T-cell (primary cell): ENCODE measurements at regions not wholly inside any gene's neighbourhood (a gene's known extent, or its start where the extent isn't known, plus 50 kb on each side); places are given as distances from the start of the nearest gene placed in this dataset.

Source experiments
- ATAC-seq, 4 experiments: fragments of 200-7000 bp in 3 of 4; fragments of 150-1000 bp in 1 of 4; cut with Tn5 transposase; replicated peaks in 1 of 4; 1 replicate in 3 of 4; 2 replicates in 1 of 4; pipeline ENCODE4 v1.10.0; 2021; ENCODE audit warnings: moderate library complexity in 3 of 4, mild to moderate bottlenecking in 2 of 4, moderate number of reproducible peaks in 1 of 4
- CTCF ChIA-PET, 2 donors: fragments of 300-600 bp; sonication (Branson Sonifier 250); formaldehyde crosslinking; loops; one replicate each; lab custom pipeline; 2022; ENCODE audit warnings: antibody characterized with exemption in 2 of 2; lab: Charles Lee
- POLR2A ChIA-PET, 2 donors: fragments of 300-600 bp; sonication (Branson Sonifier 250); formaldehyde crosslinking; loops; one replicate each; lab custom pipeline; 2022; ENCODE audit warnings: antibody characterized with exemption in 2 of 2; lab: Charles Lee
- DNase-seq, 35 experiments: peaks; one replicate each; pipeline versions ENCODE4 v3.0.0 to v3.0.0-alpha.2; 2013 to 2023
- H3K27ac ChIP-seq: one replicate; pipeline ENCODE4 v1.5.1; 2013; ENCODE audit warnings: low read length
- H3K27me3 ChIP-seq, 2 experiments: replicated peaks in 1 of 2; 1 replicate in 1 of 2; 2 replicates in 1 of 2; pipeline versions ENCODE4 v1.6.1 to v1.7.0; 2013; ENCODE audit warnings: low read length in 1 of 2, mixed read lengths in 1 of 2; ENCODE audit not compliant: control insufficient read depth in 2 of 2, insufficient read depth in 2 of 2; ENCODE audit errors: extremely low read depth in 1 of 2
- H3K36me3 ChIP-seq, 2 donors: 1 replicate in 1 of 2; 2 replicates in 1 of 2; pipeline versions ENCODE4 v1.6.1 to v1.7.0; 2013; ENCODE audit warnings: low read length in 1 of 2; ENCODE audit not compliant: control insufficient read depth in 2 of 2, insufficient read depth in 1 of 2; ENCODE audit errors: extremely low read depth in 1 of 2
- H3K4me1 ChIP-seq, 2 experiments: 1 replicate in 1 of 2; 2 replicates in 1 of 2; pipeline versions ENCODE4 v1.6.1 to v1.7.0; 2013; ENCODE audit warnings: low read length in 2 of 2, mixed read lengths in 1 of 2; ENCODE audit not compliant: insufficient read depth in 2 of 2, control insufficient read depth in 1 of 2; ENCODE audit errors: extremely low read depth in 1 of 2
- H3K4me3 ChIP-seq, 2 donors: 1 replicate in 1 of 2; 2 replicates in 1 of 2; pipeline versions ENCODE4 v1.5.1 to v1.7.0; 2013; ENCODE audit warnings: mild to moderate bottlenecking in 2 of 2, low read length in 1 of 2, moderate library complexity in 1 of 2; ENCODE audit not compliant: control insufficient read depth in 1 of 2; ENCODE audit errors: extremely low read depth in 1 of 2
- H3K9me3 ChIP-seq: 2 replicates; pipeline ENCODE4 v1.7.0; 2013
- H3K27ac Mint-ChIP-seq, 2 donors: one replicate each; pipeline ENCODE4 v1.8.0; 2020 to 2021; ENCODE audit warnings: mild to moderate bottlenecking in 2 of 2, mixed read lengths in 2 of 2
- H3K27me3 Mint-ChIP-seq, 2 donors: one replicate each; pipeline ENCODE4 v1.8.0; 2021 to 2022; ENCODE audit warnings: mixed read lengths in 2 of 2
- H3K36me3 Mint-ChIP-seq: one replicate; pipeline ENCODE4 v1.8.0; 2021; ENCODE audit warnings: mixed read lengths
- H3K4me1 Mint-ChIP-seq, 3 donors: one replicate each; pipeline ENCODE4 v1.8.0; 2020 to 2022; ENCODE audit warnings: mixed read lengths in 3 of 3, mild to moderate bottlenecking in 1 of 3
- H3K4me3 Mint-ChIP-seq, 3 donors: one replicate each; pipeline ENCODE4 v1.8.0; 2020 to 2022; ENCODE audit warnings: mild to moderate bottlenecking in 3 of 3, mixed read lengths in 3 of 3, moderate library complexity in 3 of 3
- H3K9me3 Mint-ChIP-seq, 3 donors: one replicate each; pipeline ENCODE4 v1.8.0; 2020 to 2022; ENCODE audit warnings: mixed read lengths in 3 of 3
- WGBS: methylation state at CpG from one replicate; pipeline ENCODE4 v1.1.5; 2013; ENCODE audit warnings: missing lambda C conversion rate; ENCODE audit not compliant: insufficient coverage; 5-methylcytosine and 5-hydroxymethylcytosine counted together

- no peaks in the 10 kb centered on the region for H3K4me1 Mint-ChIP-seq
- H3K27ac Mint-ChIP-seq = no peak overlapping the region
- H3K36me3 Mint-ChIP-seq = no peaks in the 10 kb centered on the region
- ChIA-PET CTCF (no interaction called here), POLR2A (no interaction called here)
- H3K4me3 Mint-ChIP-seq = no peak overlapping the region
- Histone ChIP-seq H3K4me3 (no peak overlapping the region), H3K4me1 (no peaks in the 10 kb centered on the region), H3K36me3 (no peaks in the 10 kb centered on the region), H3K9me3 (no peaks in the 10 kb centered on the region), H3K27ac (no peak overlapping the region), H3K27me3 (no peaks in the 10 kb centered on the region)
- peaks cover 0 to 2% of the 10 kb centered on the region in 2 donors for H3K27me3 Mint-ChIP-seq
- ATAC-seq (no peak), DNase-seq (no peak)
- 15% methylated on average over 2 of the region's 3 CpGs for WGBS
- H3K9me3 Mint-ChIP-seq = peaks cover 0 to 4% (median 0%) of the 10 kb centered on the region in 3 donors
Observed at GRCh38 chr4:79241846-79242245, 84.0 kb downstream of the NAA11 start.

GRCh38 chr4:79237851-79238250 lies 88.0 kb downstream of the NAA11 start:
- Histone ChIP-seq H3K27me3 (no peaks in the 10 kb centered on the region), H3K4me3 (no peak overlapping the region), H3K9me3 (no peaks in the 10 kb centered on the region), H3K27ac (no peak overlapping the region), H3K4me1 (no peaks in the 10 kb centered on the region), H3K36me3 (no peaks in the 10 kb centered on the region)
- DNase-seq = no peak
- Mint-ChIP-seq H3K4me1 (no peaks in the 10 kb centered on the region), H3K27me3 (no peaks in the 10 kb centered on the region), H3K27ac (no peak overlapping the region), H3K9me3 (no peaks in the 10 kb centered on the region), H3K36me3 (no peaks in the 10 kb centered on the region), H3K4me3 (no peak overlapping the region)
- WGBS = no CpG with 5 or more reads among the region's 2 CpGs
- no peak for ATAC-seq
- CTCF ChIA-PET = interaction anchor here in 1 of 2 donors (0.6 kb wide), 1 partner anchor 1620 kb away, joined by 4 read pairs; no protein-coding TSS in a partner anchor
- POLR2A ChIA-PET = no interaction called here

GRCh38 chr4:79236785-79237184 lies 89.1 kb downstream of the NAA11 start:
- H3K4me1 Mint-ChIP-seq = no peaks in the 10 kb centered on the region
- ChIA-PET CTCF (no interaction called here), POLR2A (no interaction called here)

GRCh38 chr4:79235095-79235494 lies 90.8 kb downstream of the NAA11 start:
- no peak overlapping the region for H3K4me3 Mint-ChIP-seq
- no peak overlapping the region for H3K27ac Mint-ChIP-seq
- Histone ChIP-seq H3K27ac (no peak overlapping the region), H3K4me1 (no peaks in the 10 kb centered on the region), H3K4me3 (no peak overlapping the region), H3K36me3 (no peaks in the 10 kb centered on the region), H3K9me3 (no peaks in the 10 kb centered on the region), H3K27me3 (no peaks in the 10 kb centered on the region)
- H3K36me3 Mint-ChIP-seq = no peaks in the 10 kb centered on the region
- H3K27me3 Mint-ChIP-seq = no peaks in the 10 kb centered on the region
- ATAC-seq (no peak), DNase-seq (no peak)
- CTCF ChIA-PET = no interaction called here
- POLR2A ChIA-PET = no interaction called here
- no peaks in the 10 kb centered on the region for H3K9me3 Mint-ChIP-seq
- WGBS = 39% methylated on average over 2 of the region's 4 CpGs
- H3K4me1 Mint-ChIP-seq = no peaks in the 10 kb centered on the region

More at GRCh38 chr4:79236785-79237184, 89.1 kb downstream of the NAA11 start:
- no peaks in the 10 kb centered on the region for H3K27me3 Mint-ChIP-seq
- no peaks in the 10 kb centered on the region for H3K9me3 Mint-ChIP-seq
- ATAC-seq (no peak), DNase-seq (no peak)
- H3K4me3 ChIP-seq = no peak overlapping the region
- 100% methylated on average over 1 of the region's 1 CpG for WGBS
- H3K9me3 ChIP-seq = no peaks in the 10 kb centered on the region
- no peaks in the 10 kb centered on the region for H3K27me3 ChIP-seq
- H3K36me3 ChIP-seq = no peaks in the 10 kb centered on the region
- H3K27ac ChIP-seq = no peak overlapping the region
- H3K36me3 Mint-ChIP-seq = no peaks in the 10 kb centered on the region
- no peaks in the 10 kb centered on the region for H3K4me1 ChIP-seq
- no peak overlapping the region for H3K27ac Mint-ChIP-seq
- H3K4me3 Mint-ChIP-seq = no peak overlapping the region

- WGBS = no CpG with 5 or more reads among the region's 2 CpGs
- no peaks in the 10 kb centered on the region for H3K27me3 ChIP-seq
- Mint-ChIP-seq H3K27me3 (no peaks in the 10 kb centered on the region), H3K9me3 (no peaks in the 10 kb centered on the region), H3K36me3 (no peaks in the 10 kb centered on the region), H3K27ac (no peak overlapping the region), H3K4me1 (no peaks in the 10 kb centered on the region), H3K4me3 (no peak overlapping the region)
- ChIA-PET CTCF (no interaction called here), POLR2A (no interaction called here)
- no peaks in the 10 kb centered on the region for H3K9me3 ChIP-seq
- no peaks in the 10 kb centered on the region for H3K4me1 ChIP-seq
- H3K4me3 ChIP-seq = no peak overlapping the region
- DNase-seq = no peak
- no peaks in the 10 kb centered on the region for H3K36me3 ChIP-seq
- H3K27ac ChIP-seq = no peak overlapping the region
- no peak for ATAC-seq
Observed at GRCh38 chr4:79233820-79234219, 92.0 kb downstream of the NAA11 start.

- Histone ChIP-seq H3K4me1 (no peaks in the 10 kb centered on the region), H3K4me3 (no peak overlapping the region), H3K9me3 (no peaks in the 10 kb centered on the region), H3K36me3 (no peaks in the 10 kb centered on the region), H3K27ac (no peak overlapping the region), H3K27me3 (no peaks in the 10 kb centered on the region)
- ATAC-seq = no peak
- ChIA-PET POLR2A (no interaction called here), CTCF (no interaction called here)
- no peak for DNase-seq
- no peak overlapping the region for H3K27ac Mint-ChIP-seq
- H3K36me3 Mint-ChIP-seq = no peaks in the 10 kb centered on the region
- no peak overlapping the region for H3K4me3 Mint-ChIP-seq
- H3K27me3 Mint-ChIP-seq = no peaks in the 10 kb centered on the region
- H3K4me1 Mint-ChIP-seq = no peaks in the 10 kb centered on the region
- no peaks in the 10 kb centered on the region for H3K9me3 Mint-ChIP-seq
Observed at GRCh38 chr4:79232540-79232939, 93.3 kb downstream of the NAA11 start.

- POLR2A ChIA-PET = no interaction called here
Observed at GRCh38 chr4:79227860-79228259, 98.0 kb downstream of the NAA11 start.

More at GRCh38 chr4:79227860-79228259, 98.0 kb downstream of the NAA11 start:
- Histone ChIP-seq H3K4me3 (no peak overlapping the region), H3K4me1 (no peaks in the 10 kb centered on the region), H3K27me3 (no peaks in the 10 kb centered on the region), H3K9me3 (no peaks in the 10 kb centered on the region), H3K27ac (no peak overlapping the region), H3K36me3 (no peaks in the 10 kb centered on the region)
- CTCF ChIA-PET = no interaction called here
- Mint-ChIP-seq H3K27ac (no peak overlapping the region), H3K27me3 (no peaks in the 10 kb centered on the region), H3K36me3 (no peaks in the 10 kb centered on the region), H3K4me1 (no peaks in the 10 kb centered on the region), H3K4me3 (no peak overlapping the region), H3K9me3 (peaks cover 0 to 6% (median 4%) of the 10 kb centered on the region in 3 donors)
- DNase-seq (no peak), ATAC-seq (no peak)
- WGBS = 17% methylated on average over 1 of the region's 2 CpGs
